ENCODE measurements at regions not wholly inside any gene's neighbourhood (a gene's known extent, or its start where the extent isn't known, plus 50 kb on each side); places are given as distances from the start of the nearest gene placed in this dataset.

DNA sequence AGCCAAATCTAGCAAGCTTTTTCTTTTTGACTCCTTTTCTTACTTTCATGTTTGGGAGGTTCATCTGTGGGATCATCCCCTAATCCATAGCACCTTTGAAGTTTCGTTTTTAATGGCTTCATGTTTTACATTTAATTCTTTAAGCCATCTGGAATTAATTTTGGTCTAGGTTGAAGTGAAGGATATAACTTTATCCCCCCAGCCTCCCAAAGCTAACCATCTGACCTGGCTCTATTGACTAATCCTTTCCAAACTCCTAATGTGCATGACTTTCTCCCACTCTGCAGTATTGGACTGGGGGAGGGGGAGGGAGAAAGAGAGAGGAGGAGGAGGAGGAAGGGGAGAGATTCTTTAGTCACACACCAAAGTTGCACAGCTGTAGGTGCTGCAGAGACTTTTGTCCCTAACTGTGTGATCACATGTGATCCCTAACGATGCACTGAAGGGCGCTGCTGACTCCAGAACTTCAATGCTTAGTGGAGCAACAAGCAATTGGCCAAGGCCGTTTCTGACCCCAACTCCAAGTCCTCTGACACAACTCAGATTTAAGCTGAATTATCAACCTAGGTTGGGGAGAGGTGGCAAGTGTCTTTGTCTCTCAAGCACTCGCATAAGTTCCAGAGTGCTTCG is 191.6 kb downstream of the HUNK start:
- no peaks in the 10 kb centered on the region for H3K4me1 ChIP-seq (ENCODE audit: insufficient read depth, poor library complexity, severe bottlenecking)
- ATAC-seq (ENCODE audit: low read depth), result no peak
- H3K27ac ChIP-seq (ENCODE audit: poor library complexity, severe bottlenecking), result no peak overlapping the region
- peaks cover 3% of the 10 kb centered on the region for H3K27me3 ChIP-seq (ENCODE audit: insufficient read depth, poor library complexity, severe bottlenecking)
- H3K36me3 ChIP-seq (ENCODE audit: low read depth), result no peaks in the 10 kb centered on the region
- TF ChIP-seq, protein P1, sequence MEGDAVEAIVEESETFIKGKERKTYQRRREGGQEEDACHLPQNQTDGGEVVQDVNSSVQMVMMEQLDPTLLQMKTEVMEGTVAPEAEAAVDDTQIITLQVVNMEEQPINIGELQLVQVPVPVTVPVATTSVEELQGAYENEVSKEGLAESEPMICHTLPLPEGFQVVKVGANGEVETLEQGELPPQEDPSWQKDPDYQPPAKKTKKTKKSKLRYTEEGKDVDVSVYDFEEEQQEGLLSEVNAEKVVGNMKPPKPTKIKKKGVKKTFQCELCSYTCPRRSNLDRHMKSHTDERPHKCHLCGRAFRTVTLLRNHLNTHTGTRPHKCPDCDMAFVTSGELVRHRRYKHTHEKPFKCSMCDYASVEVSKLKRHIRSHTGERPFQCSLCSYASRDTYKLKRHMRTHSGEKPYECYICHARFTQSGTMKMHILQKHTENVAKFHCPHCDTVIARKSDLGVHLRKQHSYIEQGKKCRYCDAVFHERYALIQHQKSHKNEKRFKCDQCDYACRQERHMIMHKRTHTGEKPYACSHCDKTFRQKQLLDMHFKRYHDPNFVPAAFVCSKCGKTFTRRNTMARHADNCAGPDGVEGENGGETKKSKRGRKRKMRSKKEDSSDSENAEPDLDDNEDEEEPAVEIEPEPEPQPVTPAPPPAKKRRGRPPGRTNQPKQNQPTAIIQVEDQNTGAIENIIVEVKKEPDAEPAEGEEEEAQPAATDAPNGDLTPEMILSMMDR (IDR thresholded peaks at IDR 0.05; ENCODE audit: poor library complexity, severe bottlenecking), result no peak
- H3K9me3 ChIP-seq (ENCODE audit: severe bottlenecking), result no peaks in the 10 kb centered on the region
- H3K4me3 ChIP-seq (ENCODE audit: severe bottlenecking), result no peak overlapping the region
- no peak for DNase-seq (ENCODE audit: low spot score)

DNA sequence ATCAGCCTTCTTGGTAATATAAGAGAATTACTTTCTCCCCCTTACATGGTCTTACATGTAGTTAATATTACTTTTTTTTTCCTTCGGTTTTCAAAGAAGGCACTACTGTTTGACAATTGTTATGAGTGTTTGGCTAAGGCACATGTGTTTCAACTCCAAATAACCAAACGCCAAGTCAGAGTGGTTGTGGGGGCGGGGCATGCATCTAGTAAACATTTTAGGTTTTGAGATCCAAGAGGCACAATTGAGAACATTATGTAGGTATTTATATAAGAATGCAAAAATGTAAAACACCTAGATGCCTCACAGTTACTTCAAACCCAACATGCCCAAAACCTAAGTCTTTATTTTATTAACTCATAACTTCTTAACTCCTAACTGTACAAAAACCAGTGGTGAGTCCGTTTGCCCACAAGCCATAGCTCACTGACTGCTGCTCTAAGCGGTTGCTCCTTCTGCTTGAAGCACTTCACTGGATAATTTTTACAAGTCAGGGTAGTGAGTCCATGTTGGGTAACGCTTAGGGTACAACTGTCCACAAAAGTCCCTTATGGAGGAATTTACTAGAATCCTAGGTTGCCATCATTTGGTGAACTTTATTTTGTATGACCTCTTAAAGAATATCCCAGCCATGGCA is 189.9 kb downstream of the HUNK start:
- DNase-seq (ENCODE audit: low spot score), result no peak
- TF ChIP-seq, protein P1 (IDR thresholded peaks at IDR 0.05; ENCODE audit: poor library complexity, severe bottlenecking), result no peak
- no peak for ATAC-seq (ENCODE audit: low read depth)
- H3K4me1 ChIP-seq (ENCODE audit: insufficient read depth, poor library complexity, severe bottlenecking), result no peaks in the 10 kb centered on the region
- H3K4me3 ChIP-seq (ENCODE audit: severe bottlenecking), result no peak overlapping the region
- H3K27ac ChIP-seq (ENCODE audit: poor library complexity, severe bottlenecking), result no peak overlapping the region
- H3K27me3 ChIP-seq (ENCODE audit: insufficient read depth, poor library complexity, severe bottlenecking), result peaks cover 3% of the 10 kb centered on the region
- no peaks in the 10 kb centered on the region for H3K36me3 ChIP-seq (ENCODE audit: low read depth)
- no peaks in the 10 kb centered on the region for H3K9me3 ChIP-seq (ENCODE audit: severe bottlenecking)

DNA sequence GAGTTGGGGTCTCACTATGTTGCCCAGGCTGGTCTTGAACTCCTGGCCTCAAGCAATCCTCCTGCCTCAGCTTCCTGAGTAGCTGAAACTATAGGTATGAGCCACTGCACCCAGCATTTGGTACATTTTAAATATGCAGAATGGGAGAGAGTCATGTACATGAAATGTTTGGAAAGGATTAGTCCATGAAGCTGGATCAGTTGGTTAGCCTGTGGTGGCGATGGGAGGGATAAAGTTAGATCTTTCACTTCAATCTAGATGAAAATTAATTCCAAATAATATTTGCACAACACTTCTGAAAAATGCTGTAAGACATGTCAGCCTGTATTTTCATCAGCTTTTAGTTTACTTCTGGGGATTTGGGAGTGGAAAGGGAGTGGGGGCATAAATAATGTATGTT is 188.9 kb downstream of the HUNK start:
- no peak for ATAC-seq (ENCODE audit: low read depth)
- Histone ChIP-seq H3K36me3 (ENCODE audit: low read depth) (no peaks in the 10 kb centered on the region), H3K27me3 (ENCODE audit: insufficient read depth, poor library complexity, severe bottlenecking) (peaks cover 3% of the 10 kb centered on the region), H3K27ac (ENCODE audit: poor library complexity, severe bottlenecking) (no peak overlapping the region), H3K9me3 (ENCODE audit: severe bottlenecking) (no peaks in the 10 kb centered on the region), H3K4me3 (ENCODE audit: severe bottlenecking) (no peak overlapping the region), H3K4me1 (ENCODE audit: insufficient read depth, poor library complexity, severe bottlenecking) (no peaks in the 10 kb centered on the region)
- DNase-seq (ENCODE audit: low spot score), result no peak
- TF ChIP-seq, protein P1 (IDR thresholded peaks at IDR 0.05; ENCODE audit: poor library complexity, severe bottlenecking), result no peak

DNA sequence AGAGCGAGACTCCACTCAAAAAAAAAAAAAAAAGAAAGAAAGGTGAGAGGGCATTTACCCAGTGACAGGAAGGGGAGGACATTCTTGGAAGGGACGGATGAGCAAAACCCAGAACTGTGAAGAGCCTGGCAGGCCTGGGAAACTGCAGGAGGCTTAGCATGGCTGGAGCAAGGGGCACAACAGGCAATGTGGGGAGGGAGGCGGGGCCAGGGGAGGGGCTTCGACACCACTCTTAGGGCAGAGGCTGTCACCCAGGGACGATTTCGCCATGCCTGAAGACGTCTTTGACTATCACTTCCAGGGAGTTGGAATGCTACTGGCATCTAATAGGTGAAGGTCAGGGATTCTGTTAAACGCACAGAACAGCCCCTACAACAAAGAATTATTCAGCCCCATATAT is 184.0 kb downstream of the HUNK start:
- Histone ChIP-seq H3K4me1 (ENCODE audit: insufficient read depth, poor library complexity, severe bottlenecking) (no peaks in the 10 kb centered on the region), H3K4me3 (ENCODE audit: severe bottlenecking) (no peak overlapping the region), H3K9me3 (ENCODE audit: severe bottlenecking) (no peaks in the 10 kb centered on the region), H3K36me3 (ENCODE audit: low read depth) (no peaks in the 10 kb centered on the region), H3K27me3 (ENCODE audit: insufficient read depth, poor library complexity, severe bottlenecking) (peaks cover 3% of the 10 kb centered on the region), H3K27ac (ENCODE audit: poor library complexity, severe bottlenecking) (no peak overlapping the region)
- TF ChIP-seq, protein P1 (IDR thresholded peaks at IDR 0.05; ENCODE audit: poor library complexity, severe bottlenecking), result no peak
- no peak for DNase-seq (ENCODE audit: low spot score)
- no peak for ATAC-seq (ENCODE audit: low read depth)

DNA sequence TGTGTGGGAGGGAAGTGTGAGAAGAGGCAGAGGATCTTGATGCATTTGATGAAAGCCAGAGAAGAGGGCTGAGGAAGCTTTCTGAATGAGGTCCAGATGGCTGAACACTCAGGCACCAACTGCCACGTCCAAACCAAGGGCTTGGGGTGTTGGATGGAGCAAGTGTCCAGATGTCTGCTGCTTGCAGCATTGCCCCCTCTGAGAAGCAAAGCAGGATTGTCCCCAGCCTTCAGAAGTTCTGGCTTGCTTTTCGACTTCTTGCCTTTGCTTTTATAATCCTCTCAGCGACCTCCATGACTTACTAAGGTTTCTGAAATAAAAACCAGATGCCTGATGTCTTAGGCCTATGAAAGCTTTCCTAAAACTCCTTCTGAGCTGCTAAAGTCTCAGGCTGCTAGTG is 182.5 kb downstream of the HUNK start:
- no peak overlapping the region for H3K27ac ChIP-seq (ENCODE audit: poor library complexity, severe bottlenecking)
- no peak for ATAC-seq (ENCODE audit: low read depth)
- H3K27me3 ChIP-seq (ENCODE audit: insufficient read depth, poor library complexity, severe bottlenecking), result no peaks in the 10 kb centered on the region
- no peak overlapping the region for H3K4me3 ChIP-seq (ENCODE audit: severe bottlenecking)
- H3K36me3 ChIP-seq (ENCODE audit: low read depth), result no peaks in the 10 kb centered on the region
- no peak for DNase-seq (ENCODE audit: low spot score)
- H3K4me1 ChIP-seq (ENCODE audit: insufficient read depth, poor library complexity, severe bottlenecking), result no peaks in the 10 kb centered on the region
- no peaks in the 10 kb centered on the region for H3K9me3 ChIP-seq (ENCODE audit: severe bottlenecking)
- TF ChIP-seq, protein P1 (IDR thresholded peaks at IDR 0.05; ENCODE audit: poor library complexity, severe bottlenecking), result no peak
